ENCODE measurements at regions not wholly inside any gene's neighbourhood (a gene's known extent, or its start where the extent isn't known, plus 50 kb on each side); places are given as distances from the start of the nearest gene placed in this dataset.

DNA sequence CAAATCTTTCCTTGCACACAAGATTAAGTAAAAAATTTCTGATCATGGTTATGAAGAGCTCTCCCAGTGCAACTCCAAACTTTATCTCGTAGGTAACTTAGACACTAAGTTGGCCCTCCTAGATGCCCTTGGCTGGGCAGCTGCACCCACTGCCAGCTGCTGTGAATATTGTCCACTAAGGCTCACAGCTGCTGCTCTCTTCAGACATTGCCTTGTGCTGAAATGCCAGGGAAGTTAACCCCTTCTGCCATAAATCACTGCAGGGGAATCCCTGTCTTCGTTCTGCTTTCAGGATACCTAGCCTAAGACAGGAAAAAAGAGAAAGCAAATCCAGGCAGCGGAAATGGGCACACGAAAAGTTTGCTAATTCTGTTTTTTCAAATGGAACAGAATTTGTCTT is 106.4 kb downstream of the IRX5 start:
- Histone ChIP-seq H3K4me3 (replicated peaks in 1 of 4; ENCODE audit: control extremely low read depth in 1 of 4, insufficient read depth in 1 of 4, low read depth in 3 of 4, low read length in 4 of 4) (no peak overlapping the region), H3K27ac (ENCODE audit: insufficient read depth, low read length) (no peak overlapping the region), H3K79me2 (ENCODE audit: control insufficient read depth, insufficient read depth, low read length) (no peaks in the 10 kb centered on the region), H2AFZ (ENCODE audit: low read length) (no peak overlapping the region), H3K36me3 (ENCODE audit: control insufficient read depth, insufficient read depth, low read length) (no peaks in the 10 kb centered on the region), H3K9ac (ENCODE audit: insufficient read depth, low read length) (no peak overlapping the region), H3K27me3 (ENCODE audit: control insufficient read depth, insufficient read depth, low read length) (no peaks in the 10 kb centered on the region), H3K9me3 (ENCODE audit: control insufficient read depth, insufficient read depth, low read depth, low read length) (no peaks in the 10 kb centered on the region), H3K4me2 (ENCODE audit: extremely low read depth, insufficient read depth, low read length) (no peak overlapping the region), H4K20me1 (ENCODE audit: control insufficient read depth, extremely low read depth, insufficient read depth, low read length) (no peaks in the 10 kb centered on the region), H3K4me1 (ENCODE audit: control insufficient read depth, extremely low read depth, insufficient read depth, low read length) (no peaks in the 10 kb centered on the region)
- no peak for TF ChIP-seq EZH2 (IDR thresholded peaks at IDR 0.05; ENCODE audit: low read length, missing control alignments)
- DNase-seq (ENCODE audit: low read depth in 2 of 2) = no peak

DNA sequence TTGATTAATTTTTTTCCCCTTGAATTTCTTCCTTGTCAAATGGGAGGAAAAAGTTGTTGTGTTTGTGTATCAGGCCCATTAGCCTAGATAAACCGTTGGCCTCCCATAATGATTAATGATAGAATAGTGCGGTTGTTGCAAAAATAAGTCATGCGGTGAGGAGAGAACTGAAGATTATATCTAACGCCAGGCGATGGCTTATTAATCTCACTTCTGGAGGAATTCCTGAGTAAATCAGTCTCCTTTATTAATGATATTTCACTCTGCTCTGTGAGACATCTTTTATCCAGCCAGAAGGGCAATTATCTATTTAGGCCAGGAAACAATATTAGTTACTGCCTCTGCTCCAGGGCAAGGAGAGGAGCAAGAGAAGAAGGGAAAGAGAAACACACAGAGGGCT is 107.3 kb downstream of the IRX5 start:
- Histone ChIP-seq H3K27ac (ENCODE audit: insufficient read depth, low read length) (no peak overlapping the region), H3K79me2 (ENCODE audit: control insufficient read depth, insufficient read depth, low read length) (no peaks in the 10 kb centered on the region), H3K9me3 (ENCODE audit: control insufficient read depth, insufficient read depth, low read depth, low read length) (no peaks in the 10 kb centered on the region), H4K20me1 (ENCODE audit: control insufficient read depth, extremely low read depth, insufficient read depth, low read length) (no peaks in the 10 kb centered on the region), H3K9ac (ENCODE audit: insufficient read depth, low read length) (no peak overlapping the region), H3K4me3 (replicated peaks in 1 of 4; ENCODE audit: control extremely low read depth in 1 of 4, insufficient read depth in 1 of 4, low read depth in 3 of 4, low read length in 4 of 4) (no peak overlapping the region), H3K27me3 (ENCODE audit: control insufficient read depth, insufficient read depth, low read length) (no peaks in the 10 kb centered on the region), H3K4me2 (ENCODE audit: extremely low read depth, insufficient read depth, low read length) (no peak overlapping the region), H3K4me1 (ENCODE audit: control insufficient read depth, extremely low read depth, insufficient read depth, low read length) (no peaks in the 10 kb centered on the region), H3K36me3 (ENCODE audit: control insufficient read depth, insufficient read depth, low read length) (no peaks in the 10 kb centered on the region), H2AFZ (ENCODE audit: low read length) (no peak overlapping the region)
- TF ChIP-seq, protein P1, sequence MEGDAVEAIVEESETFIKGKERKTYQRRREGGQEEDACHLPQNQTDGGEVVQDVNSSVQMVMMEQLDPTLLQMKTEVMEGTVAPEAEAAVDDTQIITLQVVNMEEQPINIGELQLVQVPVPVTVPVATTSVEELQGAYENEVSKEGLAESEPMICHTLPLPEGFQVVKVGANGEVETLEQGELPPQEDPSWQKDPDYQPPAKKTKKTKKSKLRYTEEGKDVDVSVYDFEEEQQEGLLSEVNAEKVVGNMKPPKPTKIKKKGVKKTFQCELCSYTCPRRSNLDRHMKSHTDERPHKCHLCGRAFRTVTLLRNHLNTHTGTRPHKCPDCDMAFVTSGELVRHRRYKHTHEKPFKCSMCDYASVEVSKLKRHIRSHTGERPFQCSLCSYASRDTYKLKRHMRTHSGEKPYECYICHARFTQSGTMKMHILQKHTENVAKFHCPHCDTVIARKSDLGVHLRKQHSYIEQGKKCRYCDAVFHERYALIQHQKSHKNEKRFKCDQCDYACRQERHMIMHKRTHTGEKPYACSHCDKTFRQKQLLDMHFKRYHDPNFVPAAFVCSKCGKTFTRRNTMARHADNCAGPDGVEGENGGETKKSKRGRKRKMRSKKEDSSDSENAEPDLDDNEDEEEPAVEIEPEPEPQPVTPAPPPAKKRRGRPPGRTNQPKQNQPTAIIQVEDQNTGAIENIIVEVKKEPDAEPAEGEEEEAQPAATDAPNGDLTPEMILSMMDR (conservative IDR thresholded peaks at IDR 0.05 in 1 of 2, IDR thresholded peaks at IDR 0.05 in 1 of 2; ENCODE audit: low read depth in 1 of 2, low read length in 2 of 2) = no peak
- TF ChIP-seq EZH2 (IDR thresholded peaks at IDR 0.05; ENCODE audit: low read length, missing control alignments) = no peak
- DNase-seq (ENCODE audit: low read depth in 2 of 2) = no peak

DNA sequence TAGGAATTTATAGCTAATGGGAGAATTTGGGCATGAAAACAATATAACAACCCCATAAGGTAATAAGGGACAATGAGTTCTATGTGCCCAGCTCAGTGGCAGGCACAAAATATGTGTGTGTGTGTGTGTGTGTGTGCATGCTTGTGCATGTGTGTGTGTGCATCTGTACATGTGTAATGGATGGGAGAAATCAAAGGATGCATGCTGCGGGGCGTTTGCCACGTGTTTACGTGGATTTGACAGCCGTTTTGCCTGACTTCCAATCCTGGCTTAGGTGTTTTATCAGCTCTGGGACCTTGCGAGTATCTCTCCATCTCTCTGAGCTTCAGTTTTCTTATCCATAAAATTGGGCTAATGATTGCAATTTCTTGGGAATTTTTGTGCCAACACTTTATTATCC is 108.4 kb downstream of the IRX5 start:
- H3K9me3 ChIP-seq (ENCODE audit: control insufficient read depth, insufficient read depth, low read depth, low read length) = no peaks in the 10 kb centered on the region
- TF ChIP-seq EZH2 (IDR thresholded peaks at IDR 0.05; ENCODE audit: low read length, missing control alignments) = no peak
- TF ChIP-seq, protein P1 (conservative IDR thresholded peaks at IDR 0.05 in 1 of 2, IDR thresholded peaks at IDR 0.05 in 1 of 2; ENCODE audit: low read depth in 1 of 2, low read length in 2 of 2) = no peak
- H2AFZ ChIP-seq (ENCODE audit: low read length) = no peak overlapping the region
- no peaks in the 10 kb centered on the region for H3K27me3 ChIP-seq (ENCODE audit: control insufficient read depth, insufficient read depth, low read length)
- H3K79me2 ChIP-seq (ENCODE audit: control insufficient read depth, insufficient read depth, low read length) = no peaks in the 10 kb centered on the region
- H3K9ac ChIP-seq (ENCODE audit: insufficient read depth, low read length) = no peak overlapping the region
- H3K27ac ChIP-seq (ENCODE audit: insufficient read depth, low read length) = no peak overlapping the region
- H3K4me1 ChIP-seq (ENCODE audit: control insufficient read depth, extremely low read depth, insufficient read depth, low read length) = no peaks in the 10 kb centered on the region
- H3K36me3 ChIP-seq (ENCODE audit: control insufficient read depth, insufficient read depth, low read length) = no peaks in the 10 kb centered on the region
- H3K4me3 ChIP-seq (replicated peaks in 1 of 4; ENCODE audit: control extremely low read depth in 1 of 4, insufficient read depth in 1 of 4, low read depth in 3 of 4, low read length in 4 of 4) = no peak overlapping the region
- H3K4me2 ChIP-seq (ENCODE audit: extremely low read depth, insufficient read depth, low read length) = no peak overlapping the region
- DNase-seq (ENCODE audit: low read depth in 2 of 2) = no peak
- H4K20me1 ChIP-seq (ENCODE audit: control insufficient read depth, extremely low read depth, insufficient read depth, low read length) = no peaks in the 10 kb centered on the region

Data from fibroblast of lung (primary cell).